H1 (cell line): ENCODE measurements at regions not wholly inside any gene's neighbourhood (a gene's known extent, or its start where the extent isn't known, plus 50 kb on each side); places are given as distances from the start of the nearest gene placed in this dataset.

ENCODE experiments used
- CTCF ChIA-PET: fragments of 300-600 bp; sonication (Branson Sonifier 250); formaldehyde crosslinking; loops from one replicate; lab custom pipeline; 2021; ENCODE audit not compliant: partially characterized antibody; lab: Charles Lee
- POLR2A ChIA-PET: fragments of 300-600 bp; sonication (Branson Sonifier 250); formaldehyde crosslinking; loops from one replicate; lab custom pipeline; 2021; ENCODE audit warnings: inconsistent platforms; ENCODE audit not compliant: partially characterized antibody; lab: Charles Lee
- DNase-seq, 2 experiments: peaks; one replicate each; pipeline versions ENCODE4 v3.0.0 to v3.0.0-alpha.2; 2010 to 2022; ENCODE audit warnings: low spot score in 2 of 2, low read depth in 1 of 2, mixed read lengths in 1 of 2
- FAIRE-seq: peaks from 2 replicates; lab custom pipeline; 2011; peaks lifted over from hg19 to GRCh38; lab: Jason Lieb, UNC
- H2AFZ ChIP-seq: 2 replicates; pipeline ENCODE4 v1.8.1; 2012; ENCODE audit warnings: low read length, inconsistent platforms
- H2AK5ac ChIP-seq: 2 replicates; pipeline ENCODE4 v1.6.1; 2013; ENCODE audit warnings: low read depth, low read length
- H2BK120ac ChIP-seq: replicated peaks from 2 replicates; pipeline ENCODE3; 2013; ENCODE audit warnings: low read depth, low read length, inconsistent platforms
- H2BK12ac ChIP-seq: 2 replicates; pipeline ENCODE4 v1.6.1; 2013; ENCODE audit warnings: low read depth, low read length
- H2BK15ac ChIP-seq: 2 replicates; pipeline ENCODE4 v1.6.1; 2013; ENCODE audit warnings: low read length
- H2BK20ac ChIP-seq: 2 replicates; pipeline ENCODE4 v1.6.1; 2013; ENCODE audit warnings: low read length
- H2BK5ac ChIP-seq: 2 replicates; pipeline ENCODE4 v1.6.1; 2013; ENCODE audit warnings: low read depth, low read length
- H3K14ac ChIP-seq: 2 replicates; pipeline ENCODE4 v1.6.1; 2013; ENCODE audit warnings: inconsistent platforms; ENCODE audit not compliant: insufficient read length
- H3K18ac ChIP-seq: 2 replicates; pipeline ENCODE4 v1.6.1; 2013; ENCODE audit warnings: low read length; ENCODE audit errors: extremely low read depth
- H3K23ac ChIP-seq: 2 replicates; pipeline ENCODE4 v1.6.1; 2013; ENCODE audit warnings: inconsistent platforms; ENCODE audit not compliant: insufficient read length
- H3K23me2 ChIP-seq: 2 replicates; pipeline ENCODE4 v1.6.1; 2013; ENCODE audit warnings: low read depth, low read length
- H3K27ac ChIP-seq: 2 replicates; pipeline ENCODE4 v1.6.1; 2011; ENCODE audit warnings: low read depth, low read length, inconsistent platforms
- H3K27me3 ChIP-seq, 4 experiments: replicated peaks in 1 of 4; 1 replicate in 1 of 4; 2 replicates in 3 of 4; pipeline versions ENCODE4 v1.6.1 to v1.8.1; 2011 to 2013; ENCODE audit warnings: low read length in 3 of 4, mild to moderate bottlenecking in 3 of 4, inconsistent platforms in 2 of 4, mixed read lengths in 2 of 4, moderate library complexity in 1 of 4; ENCODE audit not compliant: control insufficient read depth in 3 of 4, insufficient read depth in 3 of 4; ENCODE audit errors: extremely low read depth in 1 of 4
- H3K36me3 ChIP-seq, 4 experiments: 2 replicates each; pipeline versions ENCODE4 v1.6.1 to v1.8.1; 2011 to 2013; ENCODE audit warnings: mild to moderate bottlenecking in 4 of 4, low read length in 3 of 4, moderate library complexity in 2 of 4, control low read depth in 1 of 4, inconsistent platforms in 1 of 4; ENCODE audit not compliant: insufficient read depth in 4 of 4, control insufficient read depth in 2 of 4
- H3K4ac ChIP-seq: replicated peaks from 2 replicates; pipeline ENCODE3; 2013; ENCODE audit warnings: low read length, low read depth, mixed read lengths, inconsistent platforms; ENCODE audit not compliant: insufficient read length
- H3K4me1 ChIP-seq, 4 experiments: replicated peaks in 1 of 4; 1 replicate in 1 of 4; 2 replicates in 3 of 4; pipeline versions ENCODE4 v1.6.1 to v1.8.1; 2011 to 2013; ENCODE audit warnings: low read length in 3 of 4, inconsistent platforms in 2 of 4, mixed read lengths in 1 of 4; ENCODE audit not compliant: insufficient read depth in 4 of 4, control insufficient read depth in 3 of 4
- H3K4me2 ChIP-seq, 2 experiments: 2 replicates each; pipeline versions ENCODE4 v1.6.1 to v1.8.1; 2011 to 2013; ENCODE audit warnings: low read depth in 2 of 2, low read length in 2 of 2, control low read depth in 1 of 2, inconsistent platforms in 1 of 2, mild to moderate bottlenecking in 1 of 2; ENCODE audit not compliant: insufficient read depth in 1 of 2
- H3K4me3 ChIP-seq, 4 experiments: fragments of 200-600, 300-600 bp in 1 of 4; sonication (generic), shearing (Covaris generic), sonication (Bioruptor Twin) in 1 of 4; 2 replicates each; pipeline versions ENCODE4 v1.5.1 to v1.8.1; 2011 to 2016; ENCODE audit warnings: low read length in 4 of 4, low read depth in 3 of 4, control low read depth in 2 of 4, inconsistent platforms in 2 of 4, mild to moderate bottlenecking in 2 of 4, mixed read lengths in 1 of 4, moderate library complexity in 1 of 4; ENCODE audit not compliant: insufficient read depth in 2 of 4; ENCODE audit errors: extremely low read depth in 1 of 4
- H3K56ac ChIP-seq: replicated peaks from 2 replicates; pipeline ENCODE3; 2013; ENCODE audit warnings: low read depth, mild to moderate bottlenecking, mixed read lengths, low read length, inconsistent platforms; ENCODE audit not compliant: insufficient read length
- H3K79me1 ChIP-seq: 2 replicates; pipeline ENCODE4 v1.6.1; 2013; ENCODE audit warnings: low read depth, low read length, control low read depth
- H3K79me2 ChIP-seq, 2 experiments: 2 replicates each; pipeline versions ENCODE4 v1.6.1 to v1.8.1; 2012 to 2013; ENCODE audit warnings: low read length in 2 of 2, mild to moderate bottlenecking in 2 of 2, inconsistent platforms in 1 of 2; ENCODE audit not compliant: insufficient read depth in 2 of 2, control insufficient read depth in 1 of 2
- H3K9ac ChIP-seq, 4 experiments: replicated peaks in 1 of 4; 1 replicate in 1 of 4; 2 replicates in 3 of 4; pipeline versions ENCODE4 v1.6.1 to v1.8.1; 2011 to 2013; ENCODE audit warnings: low read depth in 3 of 4, low read length in 3 of 4, control low read depth in 2 of 4, mild to moderate bottlenecking in 2 of 4, moderate library complexity in 2 of 4, inconsistent platforms in 1 of 4; ENCODE audit errors: extremely low read depth in 1 of 4
- H3K9me3 ChIP-seq, 2 experiments: 2 replicates each; pipeline versions ENCODE4 v1.6.1 to v1.8.1; 2012 to 2013; ENCODE audit warnings: mild to moderate bottlenecking in 2 of 2, moderate library complexity in 2 of 2, control low read depth in 1 of 2, inconsistent platforms in 1 of 2, low read depth in 1 of 2, low read length in 1 of 2, mixed read lengths in 1 of 2; ENCODE audit not compliant: insufficient read depth in 2 of 2
- H4K20me1 ChIP-seq, 2 experiments: replicated peaks in 1 of 2; 2 replicates each; pipeline versions ENCODE3 to v1.8.1; 2011 to 2013; ENCODE audit warnings: inconsistent platforms in 2 of 2, low read length in 2 of 2, mild to moderate bottlenecking in 1 of 2; ENCODE audit not compliant: insufficient read depth in 2 of 2, control insufficient read depth in 1 of 2
- H4K5ac ChIP-seq: 2 replicates; pipeline ENCODE4 v1.6.1; 2013; ENCODE audit warnings: low read length, low read depth, mixed read lengths, inconsistent platforms; ENCODE audit not compliant: insufficient read length
- H4K8ac ChIP-seq: 2 replicates; pipeline ENCODE4 v1.8.0; 2013; ENCODE audit warnings: mild to moderate bottlenecking, moderate library complexity, low read length, inconsistent platforms; ENCODE audit not compliant: insufficient read depth; ENCODE audit errors: extremely low read depth
- H4K91ac ChIP-seq: replicated peaks from 2 replicates; pipeline ENCODE3; 2013; ENCODE audit warnings: low read length, mixed read lengths, inconsistent platforms; ENCODE audit not compliant: insufficient read length
- BACH1 ChIP-seq: IDR thresholded peaks from 2 replicates; pipeline ENCODE4 v1.6.1; 2012; ENCODE audit warnings: low read length, improper control_type of control experiment
- CHD2 ChIP-seq: IDR thresholded peaks from 2 replicates; pipeline ENCODE4 v1.6.1; 2012; ENCODE audit warnings: low read length, improper control_type of control experiment
- CREB1 ChIP-seq: IDR thresholded peaks from 2 replicates; pipeline ENCODE4 v1.6.1; 2012; ENCODE audit warnings: inconsistent platforms
- E2F6 ChIP-seq: IDR thresholded peaks from 2 replicates; pipeline ENCODE4 v1.6.1; 2012; ENCODE audit warnings: inconsistent platforms
- EP300 ChIP-seq, 2 experiments: IDR thresholded peaks; 1 replicate in 1 of 2; 2 replicates in 1 of 2; pipeline ENCODE4 v1.6.1; 2011 to 2012; ENCODE audit warnings: low read depth in 2 of 2, low read length in 2 of 2, mild to moderate bottlenecking in 2 of 2, borderline replicate concordance in 1 of 2, inconsistent platforms in 1 of 2, moderate library complexity in 1 of 2
- JUND ChIP-seq: IDR thresholded peaks from 2 replicates; pipeline ENCODE4 v1.6.1; 2011; ENCODE audit warnings: mild to moderate bottlenecking, improper control_type of control experiment, low read length
- RBBP5 ChIP-seq: IDR thresholded peaks from 2 replicates; pipeline ENCODE4 v1.7.1; 2012; ENCODE audit warnings: low read depth, mild to moderate bottlenecking, inconsistent platforms, low read length, moderate library complexity, borderline replicate concordance
- SIN3A ChIP-seq, 2 experiments: IDR thresholded peaks in 1 of 2; conservative IDR thresholded peaks in 1 of 2; 2 replicates each; pipeline ENCODE4 v1.6.1; 2011 to 2012; ENCODE audit warnings: low read length in 2 of 2, improper control_type of control experiment in 1 of 2, low read depth in 1 of 2, mild to moderate bottlenecking in 1 of 2
- SIRT6 ChIP-seq: IDR thresholded peaks from one replicate; pipeline ENCODE4 v1.7.1; 2012; ENCODE audit warnings: low read length, inconsistent platforms
- WGBS, 2 experiments: shearing (Covaris generic) in 1 of 2; methylation state at CpG; one replicate each; pipeline versions ENCODE4 v1.1.6 to v1.1.7; 2013 to 2015; ENCODE audit warnings: low lambda C conversion rate in 2 of 2, mixed read lengths in 2 of 2, inconsistent platforms in 1 of 2, low coverage in 1 of 2, missing lambda C conversion rate in 1 of 2; ENCODE audit not compliant: insufficient replicate concordance in 2 of 2, insufficient coverage in 1 of 2, insufficient read length in 1 of 2; ENCODE audit errors: extremely low coverage in 1 of 2, missing lambda C conversion rate in 1 of 2; 5-methylcytosine and 5-hydroxymethylcytosine counted together

GRCh38 chr21:33171616-33172169 lies 58.0 kb upstream of the IFNAR2 start:
- Histone ChIP-seq H2AK5ac (no peak overlapping the region), H4K20me1 (no peaks in the 10 kb centered on the region), H4K5ac (no peak overlapping the region), H3K4me3 (no peak overlapping the region), H4K91ac (no peak overlapping the region), H3K23ac (no peak overlapping the region), H2BK5ac (no peak overlapping the region), H3K27me3 (peaks cover 0 to 4% (median 0%) of the 10 kb centered on the region in 4 experiments; a peak in 1 of 7 replicates), H3K4me1 (no peaks in the 10 kb centered on the region; a peak in 1 of 7 replicates), H2BK15ac (no peak overlapping the region), H3K36me3 (no peaks in the 10 kb centered on the region), H3K27ac (no peak overlapping the region), H3K4ac (no peak overlapping the region), H3K9ac (no peak overlapping the region), H3K9me3 (no peaks in the 10 kb centered on the region), H2AFZ (peak overlapping the region; percentile 52; the same call in 1 of the 2 replicates), H3K79me1 (no peaks in the 10 kb centered on the region), H3K4me2 (no peak overlapping the region), H2BK120ac (no peak overlapping the region), H2BK12ac (no peak overlapping the region), H4K8ac (peak overlapping the region; percentile 57), H3K23me2 (no peaks in the 10 kb centered on the region), H2BK20ac (no peak overlapping the region), H3K18ac (no peak overlapping the region), H3K79me2 (no peaks in the 10 kb centered on the region), H3K14ac (no peak overlapping the region), H3K56ac (no peak overlapping the region)
- CTCF ChIA-PET = no interaction called here
- DNase-seq (no peak), FAIRE-seq (no peak)
- 91% methylated on average over 8 of the region's 8 CpGs; no CpG with 5 or more reads in 1 of the 2 experiments for WGBS, 2 experiments
- TF ChIP-seq RBBP5 (no peak), CREB1 (no peak), EP300 (IDR thresholded peaks at IDR 0.05; ENCODE audit: borderline replicate concordance in 1 of 2, low read depth in 2 of 2, low read length in 2 of 2) (peak in 1 of 2 experiments; percentile 34; a peak in 1 of 3 replicates), BACH1 (no peak), E2F6 (no peak), SIN3A (conservative IDR thresholded peaks at IDR 0.05 in 1 of 2, IDR thresholded peaks at IDR 0.05 in 1 of 2; ENCODE audit: low read depth in 1 of 2, low read length in 2 of 2) (no peak), JUND (no peak), SIRT6 (no peak), CHD2 (no peak)
- POLR2A ChIA-PET = no interaction called here
